Glomerular endothelial cell (primary cell): ENCODE measurements at regions not wholly inside any gene's neighbourhood (a gene's known extent, or its start where the extent isn't known, plus 50 kb on each side); places are given as distances from the start of the nearest gene placed in this dataset.

Source experiments
- DNase-seq: peaks from one replicate; pipeline ENCODE4 v3.0.0-alpha.2; 2011; ENCODE audit warnings: low read depth, low spot score; ENCODE audit errors: extremely low read depth

- no peak for DNase-seq
Measured at GRCh38 chr15:95296643-95297042, 1033.9 kb upstream of the NR2F2 start.

- no peak for DNase-seq
Measured at GRCh38 chr15:95298729-95299128, 1031.8 kb upstream of the NR2F2 start.

- DNase-seq = peak; percentile 92
Measured at GRCh38 chr15:95300958-95301357, 1029.5 kb upstream of the NR2F2 start.

GRCh38 chr15:95302206-95302605, 1028.3 kb upstream of the NR2F2 start:
- peak; percentile 91 for DNase-seq

- peak; percentile 96 for DNase-seq
Measured at GRCh38 chr15:95302809-95303208, 1027.7 kb upstream of the NR2F2 start.

- DNase-seq = no peak
Measured at GRCh38 chr15:95303713-95304112, 1026.8 kb upstream of the NR2F2 start.

GRCh38 chr15:95304151-95304946, 1026.2 kb upstream of the NR2F2 start:
- peak; percentile 93 for DNase-seq

- DNase-seq = no peak
Measured at GRCh38 chr15:95304947-95305400, 1025.5 kb upstream of the NR2F2 start.

GRCh38 chr15:95307115-95307514, 1023.4 kb upstream of the NR2F2 start:
- no peak for DNase-seq

GRCh38 chr15:95319242-95319641, 1011.3 kb upstream of the NR2F2 start:
- DNase-seq = no peak

GRCh38 chr15:95323796-95324195, 1006.7 kb upstream of the NR2F2 start:
- no peak for DNase-seq

GRCh38 chr15:95324656-95325055, 1005.8 kb upstream of the NR2F2 start:
- DNase-seq = no peak

GRCh38 chr15:95325763-95326404, 1004.6 kb upstream of the NR2F2 start:
- no peak for DNase-seq

GRCh38 chr15:95326431-95327182, 1003.9 kb upstream of the NR2F2 start:
- no peak for DNase-seq

GRCh38 chr15:95327183-95327525, 1003.3 kb upstream of the NR2F2 start:
- DNase-seq = no peak

GRCh38 chr15:95327661-95328060, 1002.8 kb upstream of the NR2F2 start:
- no peak for DNase-seq

GRCh38 chr15:95328559-95328958, 1001.9 kb upstream of the NR2F2 start:
- no peak for DNase-seq

- no peak for DNase-seq
Measured at GRCh38 chr15:95329362-95329761, 1001.1 kb upstream of the NR2F2 start.

GRCh38 chr15:95341686-95342085, 988.8 kb upstream of the NR2F2 start:
- DNase-seq = no peak

GRCh38 chr15:95345867-95346266, 984.6 kb upstream of the NR2F2 start:
- DNase-seq = no peak

- no peak for DNase-seq
Measured at GRCh38 chr15:95346721-95347475, 983.6 kb upstream of the NR2F2 start.
